ENCODE measurements at regions not wholly inside any gene's neighbourhood (a gene's known extent, or its start where the extent isn't known, plus 50 kb on each side); places are given as distances from the start of the nearest gene placed in this dataset.

DNA sequence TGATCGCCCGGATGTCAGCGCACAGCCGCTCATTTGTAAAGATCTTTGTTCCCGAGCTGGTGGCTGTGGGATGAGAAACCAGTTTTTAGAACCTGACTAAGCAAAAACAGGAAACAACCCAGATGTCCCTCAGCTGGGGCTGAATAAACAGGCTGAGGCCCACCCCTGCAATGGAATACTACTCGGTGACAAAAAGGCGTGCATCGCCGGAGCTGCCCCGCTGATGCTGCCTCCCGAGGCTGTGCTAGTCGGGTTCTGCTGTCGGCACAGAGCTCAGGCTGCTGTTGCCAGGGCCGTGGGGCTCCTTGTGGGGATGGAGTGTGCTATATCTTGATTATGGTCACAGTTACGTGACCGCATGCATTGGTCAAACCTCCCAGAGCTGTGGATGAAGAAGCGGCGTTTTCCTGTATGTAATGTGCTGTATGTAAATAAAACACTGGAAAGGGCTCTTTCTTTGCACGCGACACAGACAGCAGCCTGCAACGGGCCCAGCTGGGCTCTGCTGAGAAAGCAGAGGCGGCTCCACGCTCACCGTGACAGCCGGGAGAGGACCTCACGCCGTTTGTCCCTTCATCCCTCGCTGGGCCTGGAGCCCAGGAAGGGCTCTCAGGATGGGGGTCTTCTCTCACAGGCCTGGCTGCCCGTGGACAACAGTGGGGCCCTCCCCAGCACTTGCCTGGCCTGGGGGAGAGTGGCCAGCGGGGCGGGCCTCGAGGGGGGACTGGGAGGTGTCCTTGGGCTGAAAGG lies 51.5 kb upstream of the RNU6ATAC start:
- TF ChIP-seq, protein P1, sequence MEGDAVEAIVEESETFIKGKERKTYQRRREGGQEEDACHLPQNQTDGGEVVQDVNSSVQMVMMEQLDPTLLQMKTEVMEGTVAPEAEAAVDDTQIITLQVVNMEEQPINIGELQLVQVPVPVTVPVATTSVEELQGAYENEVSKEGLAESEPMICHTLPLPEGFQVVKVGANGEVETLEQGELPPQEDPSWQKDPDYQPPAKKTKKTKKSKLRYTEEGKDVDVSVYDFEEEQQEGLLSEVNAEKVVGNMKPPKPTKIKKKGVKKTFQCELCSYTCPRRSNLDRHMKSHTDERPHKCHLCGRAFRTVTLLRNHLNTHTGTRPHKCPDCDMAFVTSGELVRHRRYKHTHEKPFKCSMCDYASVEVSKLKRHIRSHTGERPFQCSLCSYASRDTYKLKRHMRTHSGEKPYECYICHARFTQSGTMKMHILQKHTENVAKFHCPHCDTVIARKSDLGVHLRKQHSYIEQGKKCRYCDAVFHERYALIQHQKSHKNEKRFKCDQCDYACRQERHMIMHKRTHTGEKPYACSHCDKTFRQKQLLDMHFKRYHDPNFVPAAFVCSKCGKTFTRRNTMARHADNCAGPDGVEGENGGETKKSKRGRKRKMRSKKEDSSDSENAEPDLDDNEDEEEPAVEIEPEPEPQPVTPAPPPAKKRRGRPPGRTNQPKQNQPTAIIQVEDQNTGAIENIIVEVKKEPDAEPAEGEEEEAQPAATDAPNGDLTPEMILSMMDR (conservative IDR thresholded peaks at IDR 0.05 in 1 of 2, IDR thresholded peaks at IDR 0.05 in 1 of 2; ENCODE audit: extremely low read depth in 1 of 2, insufficient read depth in 1 of 2, low read depth in 1 of 2, low read length in 2 of 2): no peak
- no peak for TF ChIP-seq EZH2 (IDR thresholded peaks at IDR 0.05; ENCODE audit: borderline replicate concordance, low read length)
